A673 (cell line): ENCODE measurements at regions not wholly inside any gene's neighbourhood (a gene's known extent, or its start where the extent isn't known, plus 50 kb on each side); places are given as distances from the start of the nearest gene placed in this dataset.

Source experiments
- BruUV-seq: library from RNA; stranded (reverse); fragments of 400-500 nt; replicated peaks from 2 replicates; lab custom pipeline; 2021; lab: Mats Ljungman, UMichigan
- CTCF ChIA-PET: fragments of 300-600 bp; sonication (Branson Sonifier 250); formaldehyde crosslinking; loops from one replicate; lab custom pipeline; 2022; ENCODE audit warnings: antibody characterized with exemption; lab: Charles Lee
- POLR2A ChIA-PET: fragments of 300-600 bp; sonication (Branson Sonifier 250); formaldehyde crosslinking; loops from one replicate; lab custom pipeline; 2022; ENCODE audit warnings: antibody characterized with exemption; ENCODE audit not compliant: low non-redundant PET; lab: Charles Lee
- DNase-seq: peaks from one replicate; pipeline ENCODE4 v3.0.0-alpha.2; 2015; ENCODE audit warnings: low spot score
- H3K27ac ChIP-seq: fragments of 200-600 bp; sonication (generic); 2 replicates; pipeline ENCODE4 v1.5.1; 2016; ENCODE audit warnings: mixed run types, low read depth, mild to moderate bottlenecking, mixed read lengths, antibody characterized with exemption, low read length; ENCODE audit not compliant: poor library complexity, severe bottlenecking
- H3K27me3 ChIP-seq: fragments of 200-600 bp; sonication (generic); replicated peaks from 2 replicates; pipeline ENCODE4 v1.6.1; 2017; ENCODE audit warnings: mixed run types, low read depth, mild to moderate bottlenecking, mixed read lengths, antibody characterized with exemption, low read length; ENCODE audit not compliant: insufficient read depth, poor library complexity
- H3K36me3 ChIP-seq: fragments of 200-600 bp; sonication (generic); 2 replicates; pipeline ENCODE4 v1.6.1; 2016; ENCODE audit warnings: mixed run types, mild to moderate bottlenecking, mixed read lengths, antibody characterized with exemption, low read length; ENCODE audit not compliant: insufficient read depth, poor library complexity, severe bottlenecking
- H3K4me1 ChIP-seq: fragments of 200-600 bp; sonication (generic); 2 replicates; pipeline ENCODE4 v1.6.1; 2017; ENCODE audit warnings: mixed run types, mild to moderate bottlenecking, mixed read lengths, antibody characterized with exemption, low read length; ENCODE audit not compliant: insufficient read depth, poor library complexity, severe bottlenecking
- H3K4me3 ChIP-seq: fragments of 200-600 bp; sonication (generic); 2 replicates; pipeline ENCODE4 v1.5.1; 2016; ENCODE audit warnings: low read depth, mixed run types, mild to moderate bottlenecking, mixed read lengths, low read length; ENCODE audit not compliant: poor library complexity, severe bottlenecking
- H3K9me3 ChIP-seq: fragments of 200-600 bp; sonication (generic); 2 replicates; pipeline ENCODE4 v1.6.1; 2016; ENCODE audit warnings: mixed run types, low read depth, mild to moderate bottlenecking, mixed read lengths, antibody characterized with exemption, low read length; ENCODE audit not compliant: poor library complexity, severe bottlenecking
- EZH2 ChIP-seq: fragments of 200-600 bp; sonication (generic); IDR thresholded peaks from 2 replicates; pipeline ENCODE4 v1.6.1; 2017; ENCODE audit warnings: borderline replicate concordance, low read depth, mild to moderate bottlenecking, mixed read lengths, antibody characterized with exemption, low read length; ENCODE audit not compliant: poor library complexity, severe bottlenecking
- intact Hi-C: fragments of 100-400 bp; cut with micrococcal nuclease; formaldehyde crosslinking; loops from one replicate; pipeline ENCODE4 v1.10.0; 2022; ENCODE audit not compliant: unreplicated experiment
- TF ChIP-seq, protein P1 (sequence below): fragments of 300-800, 200-600 bp; sonication (generic); conservative IDR thresholded peaks from 2 replicates; pipeline ENCODE4 v1.5.1; 2017; ENCODE audit warnings: low read depth, mild to moderate bottlenecking, antibody characterized with exemption, low read length, moderate library complexity, mixed read lengths

DNA sequence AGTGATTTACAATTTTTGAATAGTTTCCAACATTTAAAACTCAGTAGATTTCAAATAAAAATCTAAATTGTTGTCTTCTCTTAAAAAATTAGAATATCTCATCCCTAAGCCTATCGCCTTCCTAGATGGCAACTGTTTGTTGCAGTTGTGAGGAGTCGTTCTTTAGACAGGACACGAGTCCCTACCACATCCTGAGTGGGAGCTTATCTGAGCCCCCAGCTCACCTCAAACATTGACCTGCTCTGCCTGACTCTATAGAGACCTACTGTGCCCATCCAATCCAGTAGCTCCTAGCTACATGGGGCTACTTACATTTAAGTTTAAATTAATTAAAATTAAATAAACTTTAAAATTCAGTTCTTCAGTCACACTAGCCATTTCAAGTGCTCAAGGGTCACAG lies 434.7 kb downstream of the FOXO1 start:
- ChIA-PET POLR2A (no interaction called here), CTCF (no interaction called here)
- Histone ChIP-seq H3K4me3 (no peak overlapping the region), H3K4me1 (no peaks in the 10 kb centered on the region), H3K27me3 (no peaks in the 10 kb centered on the region), H3K9me3 (no peaks in the 10 kb centered on the region), H3K36me3 (no peaks in the 10 kb centered on the region), H3K27ac (no peak overlapping the region)
- TF ChIP-seq, protein P1, sequence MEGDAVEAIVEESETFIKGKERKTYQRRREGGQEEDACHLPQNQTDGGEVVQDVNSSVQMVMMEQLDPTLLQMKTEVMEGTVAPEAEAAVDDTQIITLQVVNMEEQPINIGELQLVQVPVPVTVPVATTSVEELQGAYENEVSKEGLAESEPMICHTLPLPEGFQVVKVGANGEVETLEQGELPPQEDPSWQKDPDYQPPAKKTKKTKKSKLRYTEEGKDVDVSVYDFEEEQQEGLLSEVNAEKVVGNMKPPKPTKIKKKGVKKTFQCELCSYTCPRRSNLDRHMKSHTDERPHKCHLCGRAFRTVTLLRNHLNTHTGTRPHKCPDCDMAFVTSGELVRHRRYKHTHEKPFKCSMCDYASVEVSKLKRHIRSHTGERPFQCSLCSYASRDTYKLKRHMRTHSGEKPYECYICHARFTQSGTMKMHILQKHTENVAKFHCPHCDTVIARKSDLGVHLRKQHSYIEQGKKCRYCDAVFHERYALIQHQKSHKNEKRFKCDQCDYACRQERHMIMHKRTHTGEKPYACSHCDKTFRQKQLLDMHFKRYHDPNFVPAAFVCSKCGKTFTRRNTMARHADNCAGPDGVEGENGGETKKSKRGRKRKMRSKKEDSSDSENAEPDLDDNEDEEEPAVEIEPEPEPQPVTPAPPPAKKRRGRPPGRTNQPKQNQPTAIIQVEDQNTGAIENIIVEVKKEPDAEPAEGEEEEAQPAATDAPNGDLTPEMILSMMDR: no peak
- TF ChIP-seq EZH2: no peak
- BruUV-seq: no TSS peak
- intact Hi-C loops: no loop called here
- DNase-seq: no peak

DNA sequence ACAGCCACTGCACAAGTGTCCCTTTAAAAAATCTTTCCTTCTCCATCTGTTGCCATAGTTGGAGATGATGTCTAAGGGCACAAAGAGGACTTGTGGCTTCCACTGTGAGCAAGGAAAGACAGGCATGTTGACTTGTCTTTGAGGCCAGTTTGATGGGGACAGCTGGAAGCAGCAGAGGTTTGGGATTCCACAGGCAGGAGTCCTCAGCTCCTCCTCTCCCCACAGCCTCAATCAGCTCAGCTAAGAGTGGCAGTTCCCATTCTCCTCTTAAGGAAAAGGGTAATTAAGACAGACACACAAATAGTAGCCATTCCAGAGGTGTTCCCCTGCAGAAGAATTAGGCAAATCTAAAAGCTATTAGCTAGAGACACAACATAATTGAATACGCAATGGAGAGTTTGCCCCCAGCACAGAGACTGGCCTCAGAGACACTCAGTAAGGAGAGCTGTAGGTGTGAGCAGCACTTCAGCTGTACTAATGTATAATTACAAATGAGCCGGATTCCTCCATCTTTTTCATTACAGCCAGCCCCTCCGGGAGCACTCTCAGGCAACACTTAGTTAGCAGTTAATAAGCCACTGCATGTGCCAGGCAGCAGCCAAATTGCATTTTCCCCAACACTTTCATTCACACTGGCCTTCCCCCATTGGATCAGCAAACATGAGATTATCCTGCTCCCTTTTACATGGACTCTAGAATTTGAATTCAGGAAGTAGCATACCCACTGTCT lies 434.0 kb downstream of the FOXO1 start:
- no peaks in the 10 kb centered on the region for H3K4me1 ChIP-seq
- no peaks in the 10 kb centered on the region for H3K27me3 ChIP-seq
- BruUV-seq: no TSS peak
- intact Hi-C loops: no loop called here
- CTCF ChIA-PET: no interaction called here
- H3K36me3 ChIP-seq: no peaks in the 10 kb centered on the region
- no peak overlapping the region for H3K4me3 ChIP-seq
- no peak overlapping the region for H3K27ac ChIP-seq
- no peaks in the 10 kb centered on the region for H3K9me3 ChIP-seq
- no peak for TF ChIP-seq EZH2
- TF ChIP-seq, protein P1: no peak
- DNase-seq: no peak
- POLR2A ChIA-PET: no interaction called here

DNA sequence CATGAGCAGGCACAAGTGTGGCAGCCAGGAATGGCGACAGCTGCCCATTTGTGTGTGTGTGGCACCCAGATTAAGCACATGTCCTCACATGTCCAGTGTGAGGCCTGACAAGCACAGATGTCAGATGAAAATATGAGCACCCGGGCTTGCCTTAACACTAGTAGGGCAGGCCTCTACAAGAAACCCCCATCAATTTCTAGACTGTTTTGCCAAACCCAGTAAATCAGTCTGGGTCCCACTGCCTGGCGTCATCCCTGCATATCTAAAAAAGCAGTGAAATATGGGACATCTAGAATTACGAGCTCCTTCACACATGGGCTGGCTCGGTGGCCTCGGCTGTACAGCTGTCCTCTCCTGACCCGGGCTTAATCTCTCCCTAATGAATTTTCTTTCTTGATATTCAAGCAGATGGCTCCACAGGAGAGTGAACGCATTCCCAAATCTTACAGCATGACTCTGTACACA lies 432.7 kb downstream of the FOXO1 start:
- Histone ChIP-seq H3K27me3 (no peaks in the 10 kb centered on the region), H3K4me3 (no peak overlapping the region), H3K4me1 (no peaks in the 10 kb centered on the region), H3K27ac (no peak overlapping the region), H3K9me3 (no peaks in the 10 kb centered on the region), H3K36me3 (no peaks in the 10 kb centered on the region)
- no peak for TF ChIP-seq EZH2
- TF ChIP-seq, protein P1: no peak
- ChIA-PET CTCF (no interaction called here), POLR2A (no interaction called here)
- no peak for DNase-seq
- BruUV-seq: no TSS peak
- intact Hi-C loops: no loop called here
